BJ (cell line): ENCODE measurements at regions not wholly inside any gene's neighbourhood (a gene's known extent, or its start where the extent isn't known, plus 50 kb on each side); places are given as distances from the start of the nearest gene placed in this dataset.

Experiments used
- CTCF ChIA-PET: fragments of 350-600 bp; formaldehyde crosslinking; extraction: SDS; loops from one replicate; lab custom pipeline; 2021; ENCODE audit warnings: antibody characterized with exemption, inconsistent platforms; lab: Yijun Ruan, JAX
- POLR2A ChIA-PET: fragments of 300-600 bp; sonication (Branson Sonifier 250); formaldehyde crosslinking; extraction: SDS; loops from one replicate; lab custom pipeline; 2021; ENCODE audit warnings: antibody characterized with exemption; lab: Charles Lee
- DNase-seq: peaks from one replicate; pipeline ENCODE4 v3.0.0-alpha.2; 2011; ENCODE audit warnings: low read depth
- H3K27me3 ChIP-seq: 2 replicates; pipeline ENCODE4 v1.6.0; 2011; ENCODE audit warnings: low read length; ENCODE audit not compliant: control insufficient read depth, insufficient read depth
- H3K36me3 ChIP-seq: 2 replicates; pipeline ENCODE4 v1.5.1; 2011; ENCODE audit warnings: low read length; ENCODE audit not compliant: control insufficient read depth, insufficient read depth
- H3K4me3 ChIP-seq: 2 replicates; pipeline ENCODE4 v1.5.1; 2011; ENCODE audit warnings: low read depth, mild to moderate bottlenecking, control low read depth, low read length
- TF ChIP-seq, protein P1 (sequence below): IDR thresholded peaks from 2 replicates; pipeline ENCODE4 v1.5.1; 2011; ENCODE audit warnings: low read depth, mild to moderate bottlenecking, control low read depth, inconsistent platforms, low read length, moderate library complexity; ENCODE audit not compliant: insufficient read depth

DNA sequence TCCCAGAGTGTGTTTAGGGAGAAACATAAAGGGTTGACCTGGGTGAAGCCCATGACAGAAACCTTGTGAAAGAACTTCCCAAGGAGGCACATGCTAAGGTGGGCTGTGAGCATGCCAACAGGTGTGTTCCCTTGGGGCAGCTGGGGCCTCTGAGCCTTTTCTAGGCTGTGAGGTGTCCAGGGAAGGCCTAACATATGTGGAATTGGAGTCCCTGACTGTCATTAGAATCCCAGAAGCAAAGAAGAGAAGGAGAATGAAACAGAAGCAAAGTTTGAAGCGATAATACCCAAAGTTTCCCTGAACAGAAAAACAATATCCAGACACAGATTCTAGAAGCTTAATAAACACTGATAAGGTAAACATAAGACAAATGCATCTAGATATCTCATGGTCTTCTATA lies 143.3 kb downstream of the CD83 start:
- TF ChIP-seq, protein P1, sequence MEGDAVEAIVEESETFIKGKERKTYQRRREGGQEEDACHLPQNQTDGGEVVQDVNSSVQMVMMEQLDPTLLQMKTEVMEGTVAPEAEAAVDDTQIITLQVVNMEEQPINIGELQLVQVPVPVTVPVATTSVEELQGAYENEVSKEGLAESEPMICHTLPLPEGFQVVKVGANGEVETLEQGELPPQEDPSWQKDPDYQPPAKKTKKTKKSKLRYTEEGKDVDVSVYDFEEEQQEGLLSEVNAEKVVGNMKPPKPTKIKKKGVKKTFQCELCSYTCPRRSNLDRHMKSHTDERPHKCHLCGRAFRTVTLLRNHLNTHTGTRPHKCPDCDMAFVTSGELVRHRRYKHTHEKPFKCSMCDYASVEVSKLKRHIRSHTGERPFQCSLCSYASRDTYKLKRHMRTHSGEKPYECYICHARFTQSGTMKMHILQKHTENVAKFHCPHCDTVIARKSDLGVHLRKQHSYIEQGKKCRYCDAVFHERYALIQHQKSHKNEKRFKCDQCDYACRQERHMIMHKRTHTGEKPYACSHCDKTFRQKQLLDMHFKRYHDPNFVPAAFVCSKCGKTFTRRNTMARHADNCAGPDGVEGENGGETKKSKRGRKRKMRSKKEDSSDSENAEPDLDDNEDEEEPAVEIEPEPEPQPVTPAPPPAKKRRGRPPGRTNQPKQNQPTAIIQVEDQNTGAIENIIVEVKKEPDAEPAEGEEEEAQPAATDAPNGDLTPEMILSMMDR = no peak
- ChIA-PET POLR2A (interaction anchor here (0.6 kb wide), 1 partner anchor 23 kb away, joined by 3 read pairs; no protein-coding TSS in a partner anchor), CTCF (no interaction called here)
- Histone ChIP-seq H3K4me3 (no peak overlapping the region), H3K27me3 (no peaks in the 10 kb centered on the region), H3K36me3 (no peaks in the 10 kb centered on the region)
- no peak for DNase-seq

DNA sequence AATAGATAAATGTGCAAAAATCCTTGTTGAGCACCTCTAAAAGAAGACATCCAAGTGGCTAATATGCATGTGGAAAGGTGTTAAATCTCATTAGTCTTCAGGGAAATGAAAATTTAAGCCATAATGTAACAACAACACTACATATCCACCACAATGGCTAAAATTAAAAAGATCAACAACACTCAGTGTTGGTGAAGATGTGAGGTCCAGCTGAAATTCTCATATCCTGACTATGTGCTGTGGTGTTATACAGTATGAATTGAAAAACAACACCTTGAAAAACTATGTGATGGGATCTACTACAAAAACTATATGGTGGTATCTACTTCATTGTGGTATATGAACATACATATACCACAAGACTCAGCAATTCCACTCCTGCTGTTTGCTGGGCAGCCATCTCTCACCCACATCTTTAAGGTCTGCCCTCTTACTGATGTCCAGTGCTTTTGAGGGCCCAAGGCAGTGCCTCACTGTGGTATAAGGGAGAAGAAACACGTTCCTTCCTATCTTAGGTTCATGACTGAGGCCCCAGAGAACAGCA lies 146.4 kb downstream of the CD83 start:
- TF ChIP-seq, protein P1 = no peak
- Histone ChIP-seq H3K27me3 (no peaks in the 10 kb centered on the region; the same call in 1 of the 2 replicates), H3K4me3 (no peak overlapping the region), H3K36me3 (no peaks in the 10 kb centered on the region)
- POLR2A ChIA-PET = no interaction called here
- DNase-seq = no peak
- CTCF ChIA-PET = no interaction called here

DNA sequence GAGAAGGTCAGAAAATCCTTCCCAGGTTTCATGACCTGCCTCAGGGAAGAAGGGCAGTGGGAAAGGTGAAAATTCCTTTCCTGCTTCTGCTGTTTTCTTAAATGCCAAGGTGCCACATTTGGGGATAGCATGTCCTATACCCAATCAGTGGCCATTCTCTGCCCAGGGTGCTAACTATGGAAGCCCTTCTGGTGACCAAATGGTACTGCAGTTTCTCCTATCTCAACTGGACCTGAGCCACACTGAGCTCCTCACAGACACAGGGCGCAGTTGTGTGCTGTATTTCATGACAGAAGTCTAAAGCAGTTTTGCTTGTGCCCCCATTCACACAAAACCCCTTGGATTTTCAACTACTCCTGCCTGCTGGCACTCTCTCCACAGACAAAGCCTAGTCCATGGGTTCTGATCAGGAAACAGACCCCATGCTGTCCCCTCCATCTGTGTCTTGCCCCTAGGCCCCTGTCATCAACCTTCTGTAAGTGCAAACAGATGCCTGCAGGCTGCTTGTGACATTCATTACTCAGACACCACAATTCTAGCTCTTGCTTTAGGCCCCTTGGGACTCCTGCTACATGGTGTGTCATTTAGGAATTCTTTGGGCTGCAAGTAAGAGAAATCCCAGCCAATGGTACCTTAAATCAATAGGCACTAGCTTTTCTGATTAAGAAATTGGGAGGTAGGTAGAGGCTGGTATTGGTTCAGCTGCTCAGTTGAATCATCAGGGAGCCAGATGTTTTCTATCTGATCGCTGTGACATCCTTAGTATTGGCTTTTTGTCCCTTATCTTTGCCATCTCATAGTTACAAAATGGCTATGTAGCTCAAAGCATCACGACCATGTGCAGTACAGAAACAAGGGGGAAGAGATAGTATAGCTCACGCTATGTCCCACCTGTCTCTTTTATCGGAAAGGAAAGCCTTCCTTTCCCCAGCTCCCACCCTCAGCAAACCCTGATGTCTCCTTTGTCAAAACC lies 147.8 kb downstream of the CD83 start:
- TF ChIP-seq, protein P1 = 0 out of 2 replicates have a peak, but pooled peaks have one; percentile 13
- Histone ChIP-seq H3K27me3 (no peaks in the 10 kb centered on the region; the same call in 1 of the 2 replicates), H3K36me3 (no peaks in the 10 kb centered on the region), H3K4me3 (no peak overlapping the region)
- CTCF ChIA-PET = interaction anchor here (1.1 to 1.2 kb wide), 2 partner anchors 10 to 231 kb away, joined by 3 read pairs; no protein-coding TSS in a partner anchor
- POLR2A ChIA-PET = no interaction called here
- no peak for DNase-seq

DNA sequence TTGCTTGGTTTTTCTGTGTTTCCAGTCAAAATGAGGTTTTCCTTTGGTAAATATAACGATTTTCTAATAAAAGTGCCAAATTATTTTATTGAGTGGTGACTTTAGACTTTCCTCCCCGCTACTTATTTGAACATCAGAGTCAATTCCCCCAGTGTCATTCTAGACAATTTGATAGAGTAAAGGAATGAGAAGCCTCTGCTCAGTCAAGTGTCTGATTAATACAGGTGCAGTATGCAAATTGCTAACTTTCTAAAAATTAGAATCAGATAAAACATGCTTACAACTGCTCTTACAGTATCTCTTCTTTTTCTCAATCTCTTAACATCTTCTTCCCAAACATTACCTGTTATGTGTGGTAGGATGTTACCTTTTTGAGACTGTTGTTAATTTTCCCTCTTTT lies 148.7 kb downstream of the CD83 start:
- ChIA-PET CTCF (no interaction called here), POLR2A (no interaction called here)
- H3K36me3 ChIP-seq = no peaks in the 10 kb centered on the region
- TF ChIP-seq, protein P1 = no peak
- H3K27me3 ChIP-seq = no peaks in the 10 kb centered on the region; the same call in 1 of the 2 replicates
- H3K4me3 ChIP-seq = no peak overlapping the region
- DNase-seq = no peak

DNA sequence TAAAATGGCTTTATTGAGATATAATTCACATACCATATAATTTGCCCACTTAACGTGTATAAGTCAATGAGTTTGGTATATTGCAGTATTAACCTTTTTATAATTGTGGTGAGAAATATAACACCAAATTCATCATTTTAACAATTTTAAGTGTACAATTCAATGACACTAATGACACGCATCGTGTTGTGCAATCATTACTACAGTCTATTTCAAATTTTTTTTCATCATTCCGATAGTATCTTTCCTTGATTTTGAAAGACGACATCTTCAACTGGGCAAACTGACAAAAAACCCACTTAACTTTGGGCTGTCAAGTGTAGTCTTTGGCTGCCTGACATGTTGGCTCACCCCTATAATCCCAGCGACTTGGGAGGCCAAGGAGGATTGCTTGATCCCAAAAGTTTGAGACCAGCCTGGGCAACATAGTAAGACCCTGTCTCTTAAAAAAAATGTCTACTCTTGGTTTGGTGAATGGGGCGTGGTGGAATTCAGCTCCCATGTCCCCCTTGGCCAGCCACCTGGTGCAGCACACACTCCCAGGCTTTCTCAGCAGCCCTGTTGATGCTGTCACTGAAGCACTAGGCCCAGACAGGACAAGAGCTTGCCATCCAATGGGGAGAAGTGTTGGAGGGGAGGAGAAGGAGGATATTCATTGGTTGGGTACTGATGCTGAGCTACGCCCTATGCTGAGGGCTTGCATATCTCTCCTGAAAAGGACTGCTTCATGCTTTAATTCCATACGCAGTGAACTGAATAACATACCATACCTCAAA lies 150.5 kb downstream of the CD83 start:
- no peaks in the 10 kb centered on the region; the same call in 1 of the 2 replicates for H3K27me3 ChIP-seq
- H3K36me3 ChIP-seq = no peaks in the 10 kb centered on the region
- CTCF ChIA-PET = interaction anchor here (0.5 kb wide), 1 partner anchor 1847 kb away, joined by 3 read pairs; no protein-coding TSS in a partner anchor
- no peak overlapping the region for H3K4me3 ChIP-seq
- POLR2A ChIA-PET = no interaction called here
- TF ChIP-seq, protein P1 = no peak
- no peak for DNase-seq
